ENCODE measurements at regions not wholly inside any gene's neighbourhood (a gene's known extent, or its start where the extent isn't known, plus 50 kb on each side); places are given as distances from the start of the nearest gene placed in this dataset.

DNA sequence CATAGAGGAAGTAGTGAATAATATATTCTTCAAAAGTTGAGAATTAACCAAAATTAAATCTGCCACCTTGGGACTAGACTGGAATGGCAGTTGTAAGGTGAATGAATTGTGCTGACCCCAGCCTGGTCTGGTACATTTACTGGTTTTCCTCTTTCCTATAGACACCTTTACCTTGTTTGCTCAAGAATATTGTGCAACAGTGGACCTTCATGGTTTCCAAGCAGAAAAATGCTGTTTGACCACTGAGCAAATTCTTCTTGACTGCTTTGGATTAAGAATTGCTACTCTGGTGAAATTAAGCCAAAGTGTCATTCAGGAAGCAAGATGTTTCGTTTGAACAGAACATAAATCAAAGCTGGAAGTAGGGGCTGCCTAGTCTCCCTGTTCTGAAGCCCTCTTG, 156.6 kb upstream of the TAB2 start:
- Mint-ChIP-seq H3K27me3 (no peaks in the 10 kb centered on the region), H3K9me3 (no peaks in the 10 kb centered on the region), H3K27ac (no peak overlapping the region), H3K36me3 (no peaks in the 10 kb centered on the region), H3K4me3 (no peak overlapping the region), H3K4me1 (peaks cover 7% of the 10 kb centered on the region)
- ATAC-seq: no peak

- no peak overlapping the region for H3K4me3 Mint-ChIP-seq
- H3K27ac Mint-ChIP-seq: no peak overlapping the region
- no peaks in the 10 kb centered on the region for H3K9me3 Mint-ChIP-seq
- H3K27me3 Mint-ChIP-seq: no peaks in the 10 kb centered on the region
- no peaks in the 10 kb centered on the region for H3K36me3 Mint-ChIP-seq
- ATAC-seq: no peak
- peaks cover 7% of the 10 kb centered on the region for H3K4me1 Mint-ChIP-seq
Observed at GRCh38 chr6:149162924-149163323, 154.6 kb upstream of the TAB2 start.

GRCh38 chr6:149164199-149164750, 153.2 kb upstream of the TAB2 start:
- Mint-ChIP-seq H3K4me3 (no peak overlapping the region), H3K4me1 (peaks cover 12% of the 10 kb centered on the region), H3K27me3 (peaks cover 9% of the 10 kb centered on the region), H3K36me3 (no peaks in the 10 kb centered on the region), H3K27ac (no peak overlapping the region), H3K9me3 (no peaks in the 10 kb centered on the region)
- no peak for ATAC-seq

- Mint-ChIP-seq H3K27ac (no peak overlapping the region), H3K4me3 (no peak overlapping the region), H3K9me3 (no peaks in the 10 kb centered on the region), H3K27me3 (peaks cover 16% of the 10 kb centered on the region), H3K36me3 (no peaks in the 10 kb centered on the region), H3K4me1 (peaks cover 27% of the 10 kb centered on the region)
- ATAC-seq: no peak
Observed at GRCh38 chr6:149166336-149166735, 151.2 kb upstream of the TAB2 start.

DNA sequence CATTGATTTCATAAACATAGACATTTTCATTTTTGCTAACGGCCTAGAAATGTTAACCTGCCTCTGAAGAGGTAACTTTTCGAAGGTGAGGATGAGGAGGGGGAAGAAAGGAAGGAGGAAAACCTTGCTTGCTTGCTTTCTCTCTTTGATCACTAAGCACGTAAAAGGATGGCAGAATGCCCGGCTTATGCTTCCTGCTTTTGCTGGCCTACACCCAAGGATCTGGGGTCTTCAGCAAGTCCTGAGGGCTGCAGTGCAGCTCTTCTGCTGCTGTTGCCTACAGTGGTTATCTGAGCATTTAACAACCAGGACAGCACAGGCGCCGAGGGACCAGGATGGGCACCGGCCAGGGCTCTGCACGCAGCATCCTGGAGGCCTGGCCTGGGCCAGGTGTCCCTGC, 150.8 kb upstream of the TAB2 start:
- Mint-ChIP-seq H3K4me3 (no peak overlapping the region), H3K36me3 (no peaks in the 10 kb centered on the region), H3K9me3 (no peaks in the 10 kb centered on the region), H3K27ac (no peak overlapping the region), H3K27me3 (peaks cover 16% of the 10 kb centered on the region), H3K4me1 (peaks cover 28% of the 10 kb centered on the region)
- no peak for ATAC-seq

DNA sequence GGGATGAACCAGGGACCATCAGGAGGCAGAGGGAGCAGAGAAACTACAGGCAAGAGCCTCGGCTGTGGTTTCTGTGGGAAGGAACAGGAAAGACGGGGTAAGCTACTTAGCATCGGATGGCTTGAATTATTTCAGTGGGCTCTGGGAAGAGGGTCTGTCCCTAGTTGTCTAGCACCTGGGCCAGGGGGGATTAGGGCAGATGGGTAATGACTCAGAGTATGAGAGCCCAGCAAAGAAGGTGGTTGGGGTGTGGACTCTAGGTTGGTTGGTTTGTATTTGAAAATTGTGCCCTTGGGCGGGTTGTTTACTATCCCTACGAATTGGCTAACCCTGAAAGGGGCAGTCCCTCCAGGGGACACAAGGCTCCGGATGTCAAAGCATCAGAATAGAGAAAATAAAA, 148.5 kb upstream of the TAB2 start:
- Mint-ChIP-seq H3K4me3 (peak overlapping the region; percentile 14), H3K4me1 (peaks cover 28% of the 10 kb centered on the region), H3K27ac (peak overlapping the region; percentile 68)

DNA sequence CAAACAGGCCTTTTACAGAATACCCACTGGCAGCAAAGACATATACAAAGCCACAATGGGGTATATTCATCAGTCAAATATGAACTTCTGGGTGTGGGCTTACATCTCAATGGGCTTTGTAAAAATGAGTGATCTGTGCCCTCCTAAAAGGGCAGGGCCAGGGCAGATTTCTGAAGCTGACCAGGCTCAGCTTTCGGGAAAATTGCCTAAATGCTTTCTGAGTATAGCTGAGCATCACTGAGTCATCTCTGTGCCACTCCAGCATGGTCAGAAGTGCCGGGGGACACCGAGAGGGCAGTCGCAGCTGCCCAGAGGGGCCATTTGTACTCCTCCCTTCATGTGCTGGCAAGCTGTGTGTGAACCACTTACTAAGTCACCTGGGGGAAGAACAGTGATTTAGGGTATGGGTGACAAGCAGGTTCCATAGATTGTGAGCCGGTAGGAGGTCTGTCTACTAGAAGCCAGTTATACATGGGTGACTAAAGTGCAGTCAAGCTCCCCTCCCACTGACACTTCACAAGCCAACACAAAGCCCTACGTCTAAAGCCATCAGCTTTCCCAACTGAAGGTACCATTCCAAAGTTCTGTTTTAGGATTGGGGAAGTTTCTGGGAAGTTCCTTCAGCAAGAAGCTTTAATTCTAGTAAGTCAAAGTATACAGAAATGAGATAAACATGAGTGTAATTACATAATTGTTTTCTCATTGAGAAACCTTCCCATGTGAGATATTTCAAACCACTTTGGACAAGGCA, 147.6 kb upstream of the TAB2 start:
- H3K36me3 Mint-ChIP-seq: no peaks in the 10 kb centered on the region
- no peak for ATAC-seq
- H3K9me3 Mint-ChIP-seq: no peaks in the 10 kb centered on the region
- peaks cover 16% of the 10 kb centered on the region for H3K27me3 Mint-ChIP-seq
- no peak overlapping the region for H3K4me3 Mint-ChIP-seq
- peak overlapping the region; percentile 68 for H3K27ac Mint-ChIP-seq
- peaks cover 28% of the 10 kb centered on the region for H3K4me1 Mint-ChIP-seq

More for the DNA sequence above, 148.5 kb upstream of the TAB2 start:
- no peaks in the 10 kb centered on the region for H3K36me3 Mint-ChIP-seq
- no peaks in the 10 kb centered on the region for H3K9me3 Mint-ChIP-seq
- peak; percentile 67 for ATAC-seq
- H3K27me3 Mint-ChIP-seq: peaks cover 16% of the 10 kb centered on the region

GRCh38 chr6:149170564-149171452, 146.7 kb upstream of the TAB2 start:
- ATAC-seq: peak; percentile 57
- H3K36me3 Mint-ChIP-seq: no peaks in the 10 kb centered on the region
- H3K9me3 Mint-ChIP-seq: no peaks in the 10 kb centered on the region
- H3K27me3 Mint-ChIP-seq: peaks cover 16% of the 10 kb centered on the region
- peak overlapping the region; percentile 25 for H3K4me3 Mint-ChIP-seq
- peak overlapping the region; percentile 67 for H3K27ac Mint-ChIP-seq
- H3K4me1 Mint-ChIP-seq: peaks cover 28% of the 10 kb centered on the region

DNA sequence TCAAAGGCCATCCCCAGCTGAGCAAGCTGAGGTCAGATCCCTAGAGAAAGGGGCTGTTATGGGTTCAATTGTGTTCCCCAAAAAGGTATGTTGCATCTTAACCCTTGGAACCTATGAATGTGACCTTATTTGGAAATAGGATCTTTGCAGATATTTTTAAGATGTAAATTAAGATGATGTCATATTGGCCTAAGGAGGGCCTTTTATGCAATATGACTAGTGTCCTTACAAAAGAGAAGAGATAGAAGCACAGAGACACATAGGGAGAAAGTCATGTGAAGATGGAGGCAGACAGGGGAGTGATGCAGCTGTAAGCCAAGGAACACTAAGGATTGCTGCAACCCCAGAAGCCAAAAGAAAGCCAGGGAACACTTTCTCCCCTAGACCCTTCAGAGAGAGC, 144.3 kb upstream of the TAB2 start:
- Mint-ChIP-seq H3K4me3 (no peak overlapping the region), H3K4me1 (peaks cover 28% of the 10 kb centered on the region), H3K27me3 (peaks cover 16% of the 10 kb centered on the region), H3K9me3 (peaks cover 3% of the 10 kb centered on the region), H3K36me3 (no peaks in the 10 kb centered on the region), H3K27ac (no peak overlapping the region)
- ATAC-seq: no peak

GRCh38 chr6:149174962-149175361, 142.6 kb upstream of the TAB2 start:
- no peaks in the 10 kb centered on the region for H3K36me3 Mint-ChIP-seq
- no peak overlapping the region for H3K4me3 Mint-ChIP-seq
- peaks cover 3% of the 10 kb centered on the region for H3K9me3 Mint-ChIP-seq
- H3K27ac Mint-ChIP-seq: no peak overlapping the region
- peaks cover 22% of the 10 kb centered on the region for H3K4me1 Mint-ChIP-seq
- no peak for ATAC-seq
- H3K27me3 Mint-ChIP-seq: peaks cover 7% of the 10 kb centered on the region

DNA sequence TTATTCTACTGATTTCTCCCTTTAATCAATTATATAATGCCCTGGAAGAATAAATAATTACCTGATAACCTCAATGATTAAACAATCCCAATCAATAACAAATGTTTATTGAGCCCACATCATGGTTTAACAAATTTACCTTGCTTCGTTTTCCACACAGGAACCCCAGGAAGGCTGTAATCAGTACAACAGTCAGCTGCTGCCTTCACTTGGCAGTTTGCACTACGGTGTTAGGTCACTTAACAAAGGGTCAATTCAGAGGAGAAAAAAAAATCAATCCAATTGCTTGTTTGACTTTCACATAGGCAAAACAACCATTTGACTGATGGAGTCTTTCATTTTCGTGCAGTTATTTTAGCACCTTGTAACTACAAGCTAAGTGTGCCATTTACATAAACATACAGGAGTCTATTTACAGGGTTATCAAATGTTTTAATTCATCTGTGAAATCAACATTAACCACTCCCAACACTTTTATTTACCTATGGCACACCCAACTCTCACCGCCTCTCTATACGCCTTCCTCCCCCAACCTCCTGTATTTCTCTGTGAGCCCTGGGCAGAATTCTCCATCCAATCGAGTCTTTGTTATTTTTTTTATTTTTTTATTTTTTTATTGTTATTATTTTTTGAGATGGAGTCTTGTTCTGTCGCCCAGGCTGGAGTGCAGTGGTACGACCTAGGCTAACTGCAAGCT, 140.4 kb upstream of the TAB2 start:
- no peak overlapping the region for H3K27ac Mint-ChIP-seq
- H3K9me3 Mint-ChIP-seq: peaks cover 3% of the 10 kb centered on the region
- ATAC-seq: no peak
- H3K4me3 Mint-ChIP-seq: no peak overlapping the region
- H3K27me3 Mint-ChIP-seq: no peaks in the 10 kb centered on the region
- peaks cover 11% of the 10 kb centered on the region for H3K4me1 Mint-ChIP-seq
- H3K36me3 Mint-ChIP-seq: no peaks in the 10 kb centered on the region

GRCh38 chr6:149179431-149179830, 138.1 kb upstream of the TAB2 start:
- Mint-ChIP-seq H3K4me3 (no peak overlapping the region), H3K27ac (peak overlapping the region; percentile 49), H3K36me3 (no peaks in the 10 kb centered on the region), H3K9me3 (peaks cover 3% of the 10 kb centered on the region), H3K27me3 (no peaks in the 10 kb centered on the region), H3K4me1 (peaks cover 11% of the 10 kb centered on the region)
- no peak for ATAC-seq

DNA sequence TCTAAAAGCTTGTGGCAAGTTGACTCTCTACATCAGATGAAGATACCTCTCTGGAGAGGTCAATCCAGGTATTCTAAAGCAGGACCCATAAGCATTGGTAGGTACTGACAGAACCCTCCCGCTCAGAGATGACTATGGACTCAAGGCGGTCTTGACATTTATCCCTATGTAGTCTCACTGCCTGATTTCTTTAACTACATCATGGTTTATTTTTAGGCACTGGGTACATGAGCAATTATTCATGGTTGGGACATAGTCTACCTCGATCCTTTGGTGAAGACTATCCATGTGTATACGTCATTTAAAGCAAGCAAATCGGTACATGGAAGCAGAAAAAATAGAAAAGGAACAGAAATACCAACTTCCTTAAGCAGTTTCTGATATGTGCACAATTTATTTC, 136.2 kb upstream of the TAB2 start:
- Mint-ChIP-seq H3K4me3 (no peak overlapping the region), H3K36me3 (no peaks in the 10 kb centered on the region), H3K27ac (no peak overlapping the region), H3K4me1 (peaks cover 11% of the 10 kb centered on the region), H3K9me3 (peaks cover 2% of the 10 kb centered on the region), H3K27me3 (no peaks in the 10 kb centered on the region)
- ATAC-seq: no peak

- ATAC-seq: no peak
- Mint-ChIP-seq H3K4me1 (peaks cover 11% of the 10 kb centered on the region), H3K27me3 (no peaks in the 10 kb centered on the region), H3K27ac (no peak overlapping the region), H3K36me3 (no peaks in the 10 kb centered on the region), H3K4me3 (no peak overlapping the region), H3K9me3 (no peaks in the 10 kb centered on the region)
Observed at GRCh38 chr6:149182262-149182661, 135.2 kb upstream of the TAB2 start.

DNA sequence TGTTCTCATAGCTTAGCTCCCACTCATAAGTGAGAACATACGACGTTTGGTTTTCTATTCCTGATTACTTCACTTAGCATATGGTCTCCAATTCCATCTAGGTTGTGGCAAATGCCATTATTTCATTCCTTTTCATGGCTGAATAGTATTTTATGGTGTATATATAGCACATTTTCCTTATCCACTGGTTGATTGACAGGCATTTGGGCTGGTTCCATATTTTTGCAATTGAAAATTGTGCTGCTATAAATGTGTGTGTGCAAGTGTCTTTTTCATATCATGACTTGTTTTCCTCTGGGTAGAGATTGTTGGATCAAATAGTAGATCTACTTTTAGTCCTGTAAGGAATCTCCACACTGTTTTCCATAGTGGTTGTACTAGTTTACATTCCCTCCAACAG, 133.0 kb upstream of the TAB2 start:
- Mint-ChIP-seq H3K27me3 (no peaks in the 10 kb centered on the region), H3K4me1 (no peaks in the 10 kb centered on the region), H3K9me3 (no peaks in the 10 kb centered on the region), H3K36me3 (no peaks in the 10 kb centered on the region), H3K27ac (no peak overlapping the region), H3K4me3 (no peak overlapping the region)
- no peak for ATAC-seq
